ENCODE measurements at regions not wholly inside any gene's neighbourhood (a gene's known extent, or its start where the extent isn't known, plus 50 kb on each side); places are given as distances from the start of the nearest gene placed in this dataset.

GRCh38 chr6:170229396-170229795 is 61.5 kb downstream of the DLL1 start:
- TF ChIP-seq EZH2 (IDR thresholded peaks at IDR 0.05; ENCODE audit: borderline replicate concordance, low read depth, low read length, severe bottlenecking) (no peak), CTCF (IDR thresholded peaks at IDR 0.05; ENCODE audit: borderline replicate concordance, extremely low read depth, low read length, poor library complexity, severe bottlenecking) (no peak)

All from DND-41 (cell line).